CD4-positive, alpha-beta T cell treated with Interleukin-17A for 4 hours (primary cell): ENCODE measurements at regions not wholly inside any gene's neighbourhood (a gene's known extent, or its start where the extent isn't known, plus 50 kb on each side); places are given as distances from the start of the nearest gene placed in this dataset.

Source experiments
- DNase-seq: peaks from one replicate; pipeline ENCODE4 v3.0.0-alpha.2; 2020; ENCODE audit warnings: mixed read lengths

- no peak for DNase-seq
Measured at GRCh38 chr17:77585142-77585860, 373.2 kb upstream of the TNRC6C start.

- no peak for DNase-seq
Measured at GRCh38 chr17:77590951-77591735, 367.4 kb upstream of the TNRC6C start.

GRCh38 chr17:77592106-77592865 is 366.2 kb upstream of the TNRC6C start:
- no peak for DNase-seq

GRCh38 chr17:77593081-77593480 is 365.4 kb upstream of the TNRC6C start:
- no peak for DNase-seq

GRCh38 chr17:77594416-77595209 is 363.9 kb upstream of the TNRC6C start:
- no peak for DNase-seq

GRCh38 chr17:77596491-77597417 is 361.7 kb upstream of the TNRC6C start:
- DNase-seq = no peak

- DNase-seq = no peak
Measured at GRCh38 chr17:77597418-77598240, 360.9 kb upstream of the TNRC6C start.

GRCh38 chr17:77598241-77598620 is 360.3 kb upstream of the TNRC6C start:
- DNase-seq = no peak

GRCh38 chr17:77599699-77600098 is 358.8 kb upstream of the TNRC6C start:
- DNase-seq = no peak

GRCh38 chr17:77600346-77600745 is 358.2 kb upstream of the TNRC6C start:
- no peak for DNase-seq

GRCh38 chr17:77601054-77601979 is 357.2 kb upstream of the TNRC6C start:
- DNase-seq = no peak

- DNase-seq = no peak
Measured at GRCh38 chr17:77602062-77602746, 356.3 kb upstream of the TNRC6C start.

GRCh38 chr17:77602883-77603640 is 355.4 kb upstream of the TNRC6C start:
- no peak for DNase-seq

GRCh38 chr17:77604301-77604972 is 354.1 kb upstream of the TNRC6C start:
- no peak for DNase-seq

- DNase-seq = no peak
Measured at GRCh38 chr17:77604973-77605313, 353.6 kb upstream of the TNRC6C start.

GRCh38 chr17:77606146-77606864 is 352.2 kb upstream of the TNRC6C start:
- DNase-seq = no peak

GRCh38 chr17:77606865-77607210 is 351.7 kb upstream of the TNRC6C start:
- no peak for DNase-seq
